Erythroblast (primary cell): ENCODE measurements at regions not wholly inside any gene's neighbourhood (a gene's known extent, or its start where the extent isn't known, plus 50 kb on each side); places are given as distances from the start of the nearest gene placed in this dataset.

Source experiments
- GATA1 ChIP-seq: IDR thresholded peaks from 2 replicates; pipeline ENCODE4 v1.6.1; 2011; ENCODE audit warnings: low read depth, mild to moderate bottlenecking, control low read depth, low read length, moderate library complexity
- POLR2A ChIP-seq: IDR thresholded peaks from 2 replicates; pipeline ENCODE4 v1.6.1; 2011; ENCODE audit warnings: mild to moderate bottlenecking, low read length

DNA sequence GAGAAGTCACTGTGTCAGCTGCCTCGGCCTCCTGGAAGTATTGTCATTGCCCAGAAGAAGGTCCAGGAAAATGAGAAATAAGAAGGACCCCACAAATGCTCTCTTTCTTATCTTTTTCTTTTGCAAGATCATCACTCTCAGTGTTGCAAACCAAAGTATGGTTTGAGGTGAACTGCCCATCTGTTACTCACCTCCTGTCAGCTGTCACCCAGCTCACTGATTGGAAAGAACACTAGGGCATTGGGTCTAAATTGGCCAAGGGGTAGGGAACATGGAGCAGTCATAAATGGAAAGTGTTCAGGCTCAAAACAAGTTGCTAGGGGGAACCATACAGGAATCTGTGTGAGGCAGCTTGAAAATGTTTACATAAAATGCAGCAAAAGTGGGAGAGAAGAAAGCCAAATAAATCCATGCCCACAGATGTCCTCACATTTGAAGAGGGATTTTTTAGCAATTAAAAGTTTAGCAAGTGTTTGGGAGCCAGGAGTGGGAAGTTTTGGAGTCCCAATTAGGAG lies 431.2 kb upstream of the THBS1 start:
- TF ChIP-seq POLR2A (no peak), GATA1 (no peak)
